ENCODE measurements at regions not wholly inside any gene's neighbourhood (a gene's known extent, or its start where the extent isn't known, plus 50 kb on each side); places are given as distances from the start of the nearest gene placed in this dataset.

GRCh38 chr11:119936426-119936825, 201.5 kb downstream of the TRIM29 start:
- no peaks in the 10 kb centered on the region for H3K4me1 ChIP-seq (replicated peaks; ENCODE audit: insufficient read depth)
- DNase-seq = no peak
- no peaks in the 10 kb centered on the region for H3K36me3 ChIP-seq (ENCODE audit: low read depth)
- no peaks in the 10 kb centered on the region for H3K9me3 ChIP-seq (ENCODE audit: insufficient read depth, low read depth)
- ChIA-PET POLR2A (ENCODE audit: unreplicated experiment) (no interaction called here), CTCF (no interaction called here)
- H3K27me3 ChIP-seq (ENCODE audit: insufficient read depth, low read depth) = peaks cover 89% of the 10 kb centered on the region
- intact Hi-C loops (cut with micrococcal nuclease; ENCODE audit: unreplicated experiment) = no loop called here
- no TSS peak for BruUV-seq (replicated peaks)
- no peak overlapping the region for H3K4me3 ChIP-seq
- no peaks in the 10 kb centered on the region for H3K9me2 ChIP-seq (ENCODE audit: insufficient read depth)
- H2AFZ ChIP-seq = no peak overlapping the region
- no peaks in the 10 kb centered on the region for H4K20me1 ChIP-seq (ENCODE audit: insufficient read depth)
- H3K4me2 ChIP-seq = no peak overlapping the region
- H3K27ac ChIP-seq = no peak overlapping the region
- no peaks in the 10 kb centered on the region for H3K79me2 ChIP-seq (ENCODE audit: low read depth)
- no peaks in the 10 kb centered on the region for H3F3A ChIP-seq (ENCODE audit: insufficient read depth, low read depth)
- TF ChIP-seq EZH2 (IDR thresholded peaks at IDR 0.05; ENCODE audit: low read depth) (no peak), CTCF (conservative IDR thresholded peaks at IDR 0.05) (no peak)

GRCh38 chr11:119935349-119935925, 202.5 kb downstream of the TRIM29 start:
- no peaks in the 10 kb centered on the region for H3K79me2 ChIP-seq (ENCODE audit: low read depth)
- H3K36me3 ChIP-seq (ENCODE audit: low read depth) = no peaks in the 10 kb centered on the region
- H3K4me2 ChIP-seq = no peak overlapping the region
- H3K4me1 ChIP-seq (replicated peaks; ENCODE audit: insufficient read depth) = no peaks in the 10 kb centered on the region
- H3K9me3 ChIP-seq (ENCODE audit: insufficient read depth, low read depth) = no peaks in the 10 kb centered on the region
- H3F3A ChIP-seq (ENCODE audit: insufficient read depth, low read depth) = no peaks in the 10 kb centered on the region
- TF ChIP-seq EZH2 (IDR thresholded peaks at IDR 0.05; ENCODE audit: low read depth) (no peak), CTCF (conservative IDR thresholded peaks at IDR 0.05) (no peak)
- no peak overlapping the region for H2AFZ ChIP-seq
- CTCF ChIA-PET = no interaction called here
- H3K9me2 ChIP-seq (ENCODE audit: insufficient read depth) = no peaks in the 10 kb centered on the region
- POLR2A ChIA-PET (ENCODE audit: unreplicated experiment) = no interaction called here
- no peak for DNase-seq
- intact Hi-C loops (cut with micrococcal nuclease; ENCODE audit: unreplicated experiment) = no loop called here
- H4K20me1 ChIP-seq (ENCODE audit: insufficient read depth) = no peaks in the 10 kb centered on the region
- H3K4me3 ChIP-seq = no peak overlapping the region
- BruUV-seq (replicated peaks) = no TSS peak
- H3K27me3 ChIP-seq (ENCODE audit: insufficient read depth, low read depth) = peaks cover 96% of the 10 kb centered on the region
- no peak overlapping the region for H3K27ac ChIP-seq

- ChIA-PET CTCF (no interaction called here), POLR2A (ENCODE audit: unreplicated experiment) (no interaction called here)
- no peaks in the 10 kb centered on the region for H3F3A ChIP-seq (ENCODE audit: insufficient read depth, low read depth)
- no peak overlapping the region for H3K4me2 ChIP-seq
- H2AFZ ChIP-seq = no peak overlapping the region
- DNase-seq = no peak
- no peaks in the 10 kb centered on the region for H3K79me2 ChIP-seq (ENCODE audit: low read depth)
- H3K4me3 ChIP-seq = no peak overlapping the region
- H3K36me3 ChIP-seq (ENCODE audit: low read depth) = no peaks in the 10 kb centered on the region
- TF ChIP-seq EZH2 (IDR thresholded peaks at IDR 0.05; ENCODE audit: low read depth) = no peak
- TF ChIP-seq CTCF (conservative IDR thresholded peaks at IDR 0.05) = no peak
- no TSS peak for BruUV-seq (replicated peaks)
- intact Hi-C loops (cut with micrococcal nuclease; ENCODE audit: unreplicated experiment) = no loop called here
- H3K9me2 ChIP-seq (ENCODE audit: insufficient read depth) = no peaks in the 10 kb centered on the region
- H3K27me3 ChIP-seq (ENCODE audit: insufficient read depth, low read depth) = peaks cover 96% of the 10 kb centered on the region
- no peaks in the 10 kb centered on the region for H3K4me1 ChIP-seq (replicated peaks; ENCODE audit: insufficient read depth)
- no peaks in the 10 kb centered on the region for H3K9me3 ChIP-seq (ENCODE audit: insufficient read depth, low read depth)
- H3K27ac ChIP-seq = no peak overlapping the region
- H4K20me1 ChIP-seq (ENCODE audit: insufficient read depth) = no peaks in the 10 kb centered on the region
Measured at GRCh38 chr11:119934866-119935265, 203.0 kb downstream of the TRIM29 start.
